HG03558 (cell line): ENCODE measurements at regions not wholly inside any gene's neighbourhood (a gene's known extent, or its start where the extent isn't known, plus 50 kb on each side); places are given as distances from the start of the nearest gene placed in this dataset.

Experiments used
- ATAC-seq: cut with Tn5 transposase; IDR thresholded peaks from one replicate; pipeline ENCODE4 v1.9.1; 2021; ENCODE audit warnings: moderate number of reproducible peaks; ENCODE audit not compliant: unreplicated experiment; ENCODE audit errors: extremely low read depth

DNA sequence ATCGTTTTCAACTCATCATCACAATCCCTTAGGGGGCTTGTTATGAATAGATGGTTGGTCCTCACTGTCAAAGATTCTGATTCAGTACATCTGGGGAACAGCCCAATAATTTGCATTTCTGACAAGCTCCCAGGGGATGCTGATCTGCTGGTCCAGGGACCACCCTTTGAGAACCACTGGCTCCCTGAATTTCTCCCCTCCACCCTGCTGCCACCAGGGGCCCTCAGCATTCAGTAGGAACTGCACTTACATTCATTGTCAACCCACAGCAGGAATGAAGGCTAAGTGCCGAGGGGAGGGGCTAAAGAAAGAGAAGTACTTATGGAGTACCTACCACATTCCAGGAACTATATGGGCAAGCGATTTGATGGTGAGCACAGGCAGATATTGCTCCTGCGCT, 85.9 kb downstream of the BOD1 start:
- no peak for ATAC-seq

- ATAC-seq, result no peak
These were observed 86.6 kb downstream of the BOD1 start for GRCh38 chr5:173529861-173530260.

DNA sequence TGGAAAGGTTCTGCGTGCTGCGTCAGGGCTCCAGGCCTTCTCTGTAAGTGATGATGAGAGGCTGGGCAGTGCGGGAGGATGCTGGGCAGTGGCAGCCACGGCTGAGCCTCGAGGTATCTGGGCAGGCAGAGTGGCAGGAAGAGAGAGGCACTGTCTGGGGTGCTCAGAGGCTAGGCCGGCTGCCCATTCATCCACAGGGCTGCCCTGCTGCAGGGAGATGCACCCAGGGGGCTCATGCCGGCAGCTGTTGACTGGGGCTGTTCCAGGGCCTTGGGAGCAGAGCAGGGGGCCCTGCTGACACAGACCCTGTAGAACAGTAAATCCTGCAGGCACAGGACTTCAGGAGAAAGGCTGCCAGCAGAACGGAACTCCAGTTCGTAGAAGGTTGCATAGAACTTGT, 88.8 kb downstream of the BOD1 start:
- ATAC-seq, result no peak

- ATAC-seq, result no peak
These were observed 92.3 kb downstream of the BOD1 start for GRCh38 chr5:173524136-173524535.

DNA sequence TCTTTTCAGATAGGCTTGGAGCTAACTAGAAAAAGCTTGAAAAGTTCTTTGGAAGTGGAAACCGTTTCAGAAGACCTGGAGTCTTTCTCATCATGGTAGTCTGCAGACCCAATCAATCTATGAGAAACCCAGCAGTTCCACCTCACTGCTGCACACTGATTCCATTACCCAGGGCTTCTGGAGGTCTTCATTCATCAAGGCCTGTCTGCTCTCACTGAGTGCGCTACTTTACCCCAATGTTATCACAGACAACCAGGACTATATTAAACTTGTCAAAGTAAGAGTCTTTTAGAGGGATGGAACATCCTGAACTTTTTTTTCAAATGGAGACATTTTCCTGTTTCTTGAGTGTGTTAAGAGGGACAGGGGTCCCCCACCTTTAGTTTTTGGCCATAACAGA, 93.1 kb downstream of the BOD1 start:
- ATAC-seq, result no peak

DNA sequence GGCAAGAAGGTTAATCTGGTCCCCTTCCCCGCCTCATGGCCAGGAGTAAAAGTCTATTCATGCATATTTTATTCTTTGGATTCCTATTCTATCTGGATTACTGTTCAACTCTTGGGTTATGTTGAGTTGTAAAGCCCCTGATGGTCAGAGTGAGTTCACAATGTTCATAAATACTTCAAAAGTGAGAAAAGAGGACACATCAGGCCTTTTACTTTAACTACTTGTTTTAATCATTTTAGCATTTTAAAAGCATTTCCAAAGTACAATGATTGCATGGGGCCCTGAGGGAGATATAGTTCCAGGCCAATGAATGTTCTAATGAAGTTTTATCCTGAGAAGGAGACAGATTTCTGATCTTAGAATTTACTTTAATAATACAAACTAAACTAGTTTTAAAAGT, 93.9 kb downstream of the BOD1 start:
- no peak for ATAC-seq

- ATAC-seq, result no peak
These were observed 97.6 kb downstream of the BOD1 start for GRCh38 chr5:173518856-173519255.

GRCh38 chr5:173517648-173518047, 98.8 kb downstream of the BOD1 start:
- no peak for ATAC-seq

- no peak for ATAC-seq
These were observed 100.9 kb downstream of the BOD1 start for GRCh38 chr5:173515526-173515925.

- no peak for ATAC-seq
These were observed 101.8 kb downstream of the BOD1 start for GRCh38 chr5:173514661-173515060.

DNA sequence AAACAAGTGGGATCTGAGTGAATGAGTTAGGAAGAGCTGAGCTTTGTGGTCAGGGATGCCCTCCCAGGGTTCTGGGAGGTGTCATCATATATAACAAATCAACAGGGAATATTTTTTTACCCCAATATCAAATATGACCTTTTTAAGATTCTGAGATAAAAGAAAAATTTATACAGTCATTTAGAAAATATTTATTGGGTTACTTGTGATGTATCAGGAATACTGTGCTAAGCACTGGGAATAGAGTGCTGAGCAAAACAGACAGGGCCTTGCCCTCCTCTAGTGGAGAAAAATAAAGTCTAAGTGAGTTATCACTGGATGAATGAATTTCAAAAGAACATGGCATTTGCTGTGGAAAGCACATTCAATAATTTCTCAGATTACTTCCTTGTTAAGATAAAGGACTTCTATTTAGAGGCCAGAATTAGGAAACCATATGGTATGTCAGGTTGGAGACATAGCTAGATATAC, 102.9 kb downstream of the BOD1 start:
- no peak for ATAC-seq

DNA sequence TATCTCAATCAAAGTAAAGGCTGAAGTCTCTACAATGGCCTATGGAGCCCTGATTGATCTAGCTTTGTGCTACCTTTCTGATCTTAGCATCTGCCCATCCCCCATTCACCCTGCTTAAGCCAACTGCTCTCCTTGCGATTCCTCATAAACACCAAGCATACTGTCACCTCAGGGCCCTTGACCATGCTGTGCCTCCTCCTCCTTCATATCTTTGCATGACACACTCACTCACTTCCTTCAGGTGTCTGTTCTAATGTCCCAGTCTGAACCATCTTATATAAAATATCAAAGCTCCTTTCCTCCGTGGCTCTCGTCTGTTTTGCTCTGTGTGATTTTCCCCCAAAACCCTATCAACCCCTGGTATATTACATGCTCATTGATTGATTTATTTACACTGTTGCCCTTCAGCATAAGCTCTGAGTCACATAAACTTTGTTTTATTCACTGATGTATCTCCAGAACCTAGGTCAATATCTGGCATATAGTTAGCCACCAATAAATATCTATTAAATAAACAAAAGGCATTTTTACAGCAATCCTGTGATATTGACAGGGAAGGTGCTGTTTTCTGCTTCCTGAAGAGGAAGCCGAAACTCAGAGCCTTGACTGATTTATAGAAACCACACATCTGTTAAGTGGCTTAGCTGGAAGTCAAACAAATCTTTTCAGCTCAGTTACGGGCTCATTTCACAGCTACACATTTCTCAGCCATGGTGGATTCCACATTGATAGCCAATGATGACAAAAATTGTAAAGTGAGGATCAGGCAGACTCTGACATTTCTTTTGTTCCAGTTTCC, 103.6 kb downstream of the BOD1 start:
- ATAC-seq, result no peak

DNA sequence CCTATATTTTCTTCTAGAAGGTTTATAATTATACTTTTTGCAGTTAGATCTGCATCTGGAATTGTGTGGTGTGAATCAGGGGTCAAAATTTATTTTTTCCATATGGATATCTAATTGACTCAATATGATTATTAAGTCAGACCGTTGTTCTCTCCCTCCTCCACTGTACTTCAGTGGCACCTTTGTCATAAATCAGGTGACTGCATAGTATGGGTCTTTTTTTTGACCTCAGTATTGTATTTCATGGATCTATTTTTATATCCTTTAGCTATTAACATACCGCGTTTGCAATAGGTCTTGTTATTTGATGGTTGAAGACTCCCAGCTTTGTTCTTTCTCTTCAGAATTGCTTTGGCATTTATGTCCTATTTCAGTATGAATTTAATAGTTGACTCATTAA, 107.4 kb downstream of the BOD1 start:
- no peak for ATAC-seq

GRCh38 chr5:173507171-173507570, 109.3 kb downstream of the BOD1 start:
- no peak for ATAC-seq

GRCh38 chr5:173505634-173506033, 110.8 kb downstream of the BOD1 start:
- ATAC-seq, result no peak

- no peak for ATAC-seq
These were observed 114.5 kb downstream of the BOD1 start for GRCh38 chr5:173501922-173502321.

- ATAC-seq, result no peak
These were observed 115.2 kb downstream of the BOD1 start for GRCh38 chr5:173501271-173501670.

GRCh38 chr5:173500213-173500560, 116.3 kb downstream of the BOD1 start:
- ATAC-seq, result no peak

DNA sequence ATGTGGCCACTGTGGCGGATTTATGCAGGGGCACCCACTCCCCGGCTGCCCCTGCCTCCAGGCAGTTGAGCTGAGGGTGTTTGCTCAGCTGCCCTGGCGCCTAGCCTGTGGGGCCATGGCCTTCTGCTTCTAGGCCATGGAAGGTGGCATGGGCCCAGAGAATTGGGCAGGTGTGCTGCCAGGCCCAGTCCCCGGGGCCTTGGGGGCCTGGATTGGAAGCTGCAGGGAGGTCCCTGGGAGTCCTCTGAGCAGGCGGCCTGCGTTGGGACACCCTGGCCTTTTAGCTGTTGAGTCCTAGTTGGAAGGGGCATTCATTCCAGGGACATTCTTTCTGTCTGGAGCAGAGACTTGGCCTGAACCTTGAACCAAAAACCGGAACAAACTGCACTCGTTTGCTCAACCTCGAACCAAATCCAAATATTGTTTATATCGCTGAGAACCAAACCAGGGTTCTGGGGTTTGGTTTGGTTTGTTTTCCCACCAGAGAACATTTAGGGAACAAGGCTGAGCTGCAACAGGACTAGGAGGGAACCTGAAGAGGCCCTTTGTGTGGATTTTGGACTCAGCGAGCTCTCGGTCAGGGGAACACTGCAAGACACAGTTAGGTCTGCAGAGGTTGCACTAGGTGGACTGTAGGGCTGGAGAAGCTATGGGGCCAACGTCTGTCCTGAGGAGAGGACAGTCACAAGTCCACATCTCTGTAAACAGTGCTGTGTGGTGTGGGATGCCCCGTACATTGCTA, 116.8 kb downstream of the BOD1 start:
- ATAC-seq, result no peak

DNA sequence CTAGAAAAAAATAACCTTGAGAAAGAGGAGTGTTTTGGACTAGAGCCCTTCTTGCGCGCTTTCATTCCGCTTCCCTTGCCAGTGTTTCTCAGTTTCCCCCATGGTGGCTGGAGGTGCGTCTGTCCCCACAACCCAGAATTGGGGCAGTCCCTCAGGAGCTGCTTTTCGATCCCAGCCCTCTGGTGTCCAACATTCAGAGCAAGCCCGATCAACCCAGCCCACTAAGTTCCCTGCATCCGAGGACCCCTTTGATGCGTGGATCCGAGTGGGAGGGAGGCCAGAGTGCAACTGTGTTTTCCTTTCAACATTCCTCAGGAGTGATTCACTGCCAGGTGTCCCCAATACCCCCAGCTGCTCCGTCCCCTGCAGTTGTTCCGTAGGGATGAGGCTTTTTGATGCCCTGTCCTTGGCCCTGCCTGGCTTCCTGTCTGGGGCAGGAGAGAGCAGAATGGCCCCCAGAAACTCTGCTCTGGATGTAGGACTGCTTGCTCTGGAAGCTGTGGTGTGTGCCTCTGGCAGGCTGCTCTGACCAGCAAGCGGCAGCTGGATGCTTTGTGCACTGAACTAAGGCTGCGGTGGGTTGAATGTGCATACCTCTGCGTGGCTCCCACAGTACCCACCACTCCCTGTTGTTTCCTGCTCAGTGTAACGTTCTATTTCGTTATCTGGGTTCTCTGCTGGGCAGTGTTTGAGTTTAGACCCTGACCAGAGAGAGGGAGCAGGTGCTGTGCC, 117.5 kb downstream of the BOD1 start:
- ATAC-seq, result no peak

GRCh38 chr5:173498286-173498685, 118.2 kb downstream of the BOD1 start:
- ATAC-seq, result no peak
